OCI-LY3 (cell line): ENCODE measurements at regions not wholly inside any gene's neighbourhood (a gene's known extent, or its start where the extent isn't known, plus 50 kb on each side); places are given as distances from the start of the nearest gene placed in this dataset.

Source experiments
- CTCF ChIP-seq: fragments of 200-600, 300-600 bp; sonication (generic); IDR thresholded peaks from 2 replicates; pipeline ENCODE4 v1.5.1; 2014; ENCODE audit warnings: antibody characterized with exemption, low read length, low read depth
- EZH2phosphoT487 ChIP-seq: fragments of 200-600 bp; shearing (Covaris generic); IDR thresholded peaks from 2 replicates; pipeline ENCODE4 v1.6.1; 2018; ENCODE audit warnings: antibody characterized with exemption, mixed run types, low read depth

- no peak for TF ChIP-seq CTCF
- TF ChIP-seq EZH2phosphoT487: no peak
Observed at GRCh38 chr12:59250766-59251165, 330.5 kb upstream of the LRIG3 start.
